Right kidney (tissue), 1 donor: ENCODE measurements at regions not wholly inside any gene's neighbourhood (a gene's known extent, or its start where the extent isn't known, plus 50 kb on each side); places are given as distances from the start of the nearest gene placed in this dataset.
"Not testable (repeated sequence)": the region's sequence is repeated elsewhere in the genome, so short reads cannot be mapped to it uniquely, and the experiment has no call there.

Experiments used
- DNase-seq: peaks from one replicate; pipeline ENCODE4 v3.0.0-alpha.2; 2016

DNA sequence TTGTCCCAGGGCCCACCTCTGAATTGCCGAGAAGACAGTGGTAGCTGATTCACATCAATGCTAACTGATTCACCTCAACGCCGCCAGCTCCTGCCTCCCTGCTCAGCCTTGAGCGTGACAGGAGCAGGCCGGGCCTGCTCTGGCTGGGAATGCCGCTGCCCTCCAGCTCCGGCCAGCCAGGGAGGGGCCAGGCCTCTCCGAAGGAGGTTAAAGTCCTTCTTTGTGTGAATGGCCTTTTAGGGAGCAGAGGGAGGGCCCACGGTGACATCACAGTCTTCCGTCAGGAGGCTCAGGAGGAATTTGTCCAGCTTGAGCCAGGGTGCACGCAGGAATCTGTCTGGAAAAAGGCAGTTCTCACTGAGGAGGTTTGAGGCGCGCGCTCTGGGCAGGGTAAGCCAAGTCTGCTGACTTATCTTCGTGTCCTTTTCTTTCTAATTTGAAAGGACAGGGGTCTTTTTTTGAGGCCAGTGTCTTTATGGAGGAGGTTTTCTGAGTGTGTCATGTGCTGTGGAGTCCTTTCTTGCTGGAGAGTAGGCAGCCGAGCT is 82.7 kb downstream of the C9orf152 start:
- peak; percentile 67 for DNase-seq

DNA sequence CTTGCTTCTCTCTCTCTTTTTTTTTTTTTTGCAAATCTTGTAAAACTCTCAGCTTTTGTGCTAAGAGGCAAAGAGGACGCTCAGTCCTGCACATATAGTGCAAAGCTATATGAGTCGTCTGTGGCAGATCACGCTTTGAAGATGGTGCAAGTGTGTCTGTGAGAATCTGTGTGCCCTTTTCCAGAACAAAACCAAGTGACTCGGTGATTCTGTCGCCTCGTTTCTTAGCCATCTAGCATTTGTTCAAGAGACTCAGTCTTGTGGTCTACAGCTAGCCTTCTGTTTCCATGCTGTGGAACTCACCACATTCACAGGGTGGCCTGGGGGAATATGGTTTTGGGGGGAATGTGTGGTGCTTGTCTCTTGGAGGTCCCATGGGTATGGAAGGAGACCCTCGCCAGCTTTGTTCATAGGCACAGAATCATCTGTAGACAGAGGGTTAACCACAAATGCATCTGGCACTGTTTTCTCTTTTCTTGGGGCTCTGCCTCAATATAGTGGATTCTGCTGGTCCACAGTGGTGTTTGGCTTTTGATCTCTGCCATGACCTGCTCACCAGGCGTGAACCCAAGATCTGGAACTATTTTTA is 82.1 kb downstream of the C9orf152 start:
- no peak for DNase-seq

DNA sequence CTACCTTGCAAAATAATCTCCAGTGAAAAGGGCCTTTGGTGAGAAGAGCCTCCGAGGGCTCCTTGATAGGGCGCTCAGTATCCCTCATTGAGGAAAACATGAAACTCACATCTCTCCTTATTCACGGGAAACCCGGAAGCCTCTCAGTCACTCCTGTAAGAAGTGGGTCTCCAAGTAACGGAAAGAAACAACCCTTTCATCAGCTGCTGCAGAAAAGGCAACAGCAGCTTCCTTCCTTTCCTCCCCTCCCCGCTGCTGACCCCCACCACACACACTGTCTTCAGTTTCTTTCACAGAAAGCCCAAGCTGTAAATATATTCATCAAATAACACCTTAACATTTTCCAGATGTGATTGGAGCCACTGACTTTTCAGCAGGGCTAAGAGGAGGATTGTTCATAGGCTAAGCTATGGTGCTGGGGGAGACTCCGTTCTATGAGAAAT is 81.4 kb downstream of the C9orf152 start:
- DNase-seq: peak; percentile 55

DNA sequence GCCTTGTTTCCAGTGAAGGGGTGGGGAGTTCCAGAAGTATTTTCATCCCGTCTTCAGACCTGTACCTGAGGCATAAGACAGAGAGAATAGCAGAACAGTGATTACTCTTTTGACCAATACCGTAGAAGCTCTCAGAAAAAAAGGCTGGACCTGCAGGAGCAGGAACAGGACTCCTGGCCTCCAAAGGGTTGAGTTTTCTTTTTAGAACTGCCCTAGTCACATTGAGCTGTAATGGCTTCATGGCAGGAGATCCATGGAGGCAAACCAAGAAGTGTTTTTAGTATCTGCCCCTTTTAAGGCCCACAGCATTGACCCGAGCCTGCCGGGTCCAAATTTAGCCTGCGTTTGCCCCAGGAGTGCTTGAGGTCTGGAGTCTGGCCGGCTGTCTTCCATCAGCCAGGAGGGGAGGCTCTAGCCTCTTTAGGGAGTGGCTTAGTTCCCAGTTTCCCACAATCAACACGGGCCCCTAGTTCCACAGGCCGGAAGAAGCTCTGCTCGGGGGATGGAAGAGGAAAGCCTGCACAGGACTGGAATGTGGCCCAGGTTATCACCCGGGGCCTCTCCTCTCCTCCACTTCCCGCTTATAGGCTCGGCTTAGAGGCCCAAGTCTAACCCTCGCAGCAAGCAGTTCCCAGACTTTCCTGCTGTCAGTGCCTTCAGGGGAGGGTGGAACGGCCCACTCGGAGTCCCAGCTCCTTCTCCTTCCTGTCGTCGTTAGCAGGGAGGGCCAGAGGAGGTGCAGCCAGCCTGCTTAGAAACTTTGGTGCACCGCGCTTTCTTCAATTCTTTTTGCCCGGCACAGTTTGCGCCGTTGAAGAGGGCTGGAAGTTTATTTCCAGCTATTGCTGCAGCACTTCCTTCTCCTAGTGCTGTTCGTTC is 80.7 kb downstream of the C9orf152 start:
- peak; percentile 71 for DNase-seq

DNA sequence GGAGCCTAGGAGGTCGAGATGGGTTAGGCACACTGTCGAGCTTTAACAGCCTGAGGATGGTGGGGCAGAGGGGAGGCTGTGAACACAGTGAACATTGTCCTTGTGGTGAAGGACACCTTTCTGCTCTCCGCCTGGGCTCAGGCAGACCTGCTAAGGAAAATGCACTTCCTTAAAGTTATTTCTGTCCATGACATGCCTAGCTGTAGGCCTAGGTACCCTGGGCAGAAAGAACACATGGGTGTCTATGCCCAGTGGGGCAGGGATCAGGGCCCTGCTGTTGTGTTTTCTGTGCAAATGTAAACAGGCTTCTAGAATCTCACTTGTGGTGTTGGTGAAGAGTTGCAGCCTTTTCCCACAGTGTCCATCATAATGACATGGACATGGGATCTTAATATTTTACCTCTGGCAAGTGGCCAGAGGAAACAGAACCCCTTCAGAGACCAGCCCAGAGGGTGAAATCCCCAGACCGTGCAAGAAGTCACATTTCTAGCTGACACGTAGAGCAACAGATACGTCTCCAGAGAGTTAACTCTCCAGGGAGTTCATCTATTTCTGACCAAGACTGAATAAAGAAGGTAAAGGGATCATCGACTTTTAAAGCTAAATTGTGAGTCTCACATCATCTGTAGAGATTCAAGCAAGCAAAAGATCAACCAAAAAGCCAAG is 79.2 kb downstream of the C9orf152 start:
- no peak for DNase-seq

DNA sequence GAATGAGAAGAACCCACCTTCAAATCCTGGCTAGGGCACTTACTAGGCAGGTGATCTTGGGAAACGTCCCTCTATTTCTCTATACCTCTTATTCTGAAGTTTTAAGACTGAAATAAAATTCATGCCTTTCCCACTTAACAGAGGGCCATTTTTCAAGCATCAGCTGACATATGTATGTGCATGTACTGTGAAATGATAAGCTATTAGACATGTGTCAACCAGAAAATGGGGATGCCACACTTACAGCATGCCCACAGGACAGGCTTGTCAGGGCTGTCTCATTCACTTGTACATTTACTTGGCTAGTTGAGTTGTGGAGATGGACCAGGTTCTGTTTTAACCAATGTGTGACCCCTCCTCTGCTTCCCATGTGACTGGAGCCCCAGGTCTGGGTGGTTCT is 78.5 kb downstream of the C9orf152 start:
- no peak for DNase-seq

DNA sequence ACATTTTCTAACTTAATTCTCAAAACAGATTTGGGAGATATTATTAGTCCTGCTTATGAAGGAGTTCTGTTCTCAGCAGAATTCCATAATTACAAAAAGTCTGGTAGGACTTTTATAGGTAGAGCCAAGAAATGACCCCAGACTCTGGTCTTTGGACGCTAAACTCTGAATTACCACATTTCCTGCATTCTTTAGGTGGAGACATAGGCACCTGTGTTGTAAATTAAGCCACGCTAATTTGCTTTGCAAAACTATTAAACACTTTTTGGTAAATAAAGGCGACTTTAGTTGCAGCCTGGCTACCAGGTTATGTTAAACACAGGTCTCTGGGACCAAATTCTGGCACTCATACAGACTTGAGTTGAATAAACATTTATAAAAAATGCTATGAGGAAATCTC is 77.7 kb downstream of the C9orf152 start:
- no peak for DNase-seq

DNA sequence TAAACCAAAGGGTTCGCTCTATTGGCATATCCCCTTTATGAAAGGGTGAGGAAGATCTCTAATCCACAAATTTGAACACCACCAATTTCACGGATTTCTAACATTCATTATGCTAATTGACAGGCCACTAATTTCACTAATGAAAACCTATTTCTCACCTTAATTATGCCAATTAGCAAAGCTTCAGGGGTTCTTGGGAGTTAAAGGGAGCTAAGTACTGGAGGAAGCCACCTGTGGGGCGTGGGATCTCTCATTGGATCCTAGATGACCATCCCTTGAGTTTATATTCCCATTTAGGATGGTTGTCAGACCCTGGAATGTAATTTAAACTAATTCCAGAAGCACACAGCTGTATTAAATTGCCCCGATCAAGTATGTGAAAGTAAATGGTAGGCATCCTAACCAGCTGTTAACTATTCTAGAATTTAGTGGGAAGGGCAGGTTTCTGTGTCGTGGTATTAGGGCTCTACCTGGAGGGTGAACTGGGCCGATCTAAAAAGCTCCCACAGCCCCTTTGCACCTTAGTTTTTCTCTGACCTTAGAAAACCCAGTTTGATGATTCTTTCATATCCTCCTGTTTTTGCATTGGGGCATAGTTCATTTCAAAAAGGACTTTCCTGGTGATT is 77.1 kb downstream of the C9orf152 start:
- no peak for DNase-seq

DNA sequence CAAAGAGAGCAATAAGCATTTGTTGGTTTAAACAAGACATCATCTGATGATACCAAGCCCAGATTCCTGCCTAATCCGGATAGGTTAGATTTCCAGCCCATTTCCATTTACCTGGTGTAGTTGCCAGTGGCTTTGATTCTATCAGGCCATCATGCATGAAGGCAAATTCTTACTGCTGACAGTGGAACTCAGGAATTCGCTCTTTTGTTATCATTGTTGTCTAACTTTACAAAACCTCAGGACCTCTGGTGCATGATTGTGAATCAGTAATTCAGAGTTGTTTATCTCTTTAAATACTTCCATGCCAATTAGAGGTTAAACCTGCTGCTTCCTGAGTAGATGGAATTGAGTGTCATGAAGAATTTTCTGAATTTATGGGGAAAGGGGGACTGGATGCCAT is 76.5 kb downstream of the C9orf152 start:
- DNase-seq: no peak

DNA sequence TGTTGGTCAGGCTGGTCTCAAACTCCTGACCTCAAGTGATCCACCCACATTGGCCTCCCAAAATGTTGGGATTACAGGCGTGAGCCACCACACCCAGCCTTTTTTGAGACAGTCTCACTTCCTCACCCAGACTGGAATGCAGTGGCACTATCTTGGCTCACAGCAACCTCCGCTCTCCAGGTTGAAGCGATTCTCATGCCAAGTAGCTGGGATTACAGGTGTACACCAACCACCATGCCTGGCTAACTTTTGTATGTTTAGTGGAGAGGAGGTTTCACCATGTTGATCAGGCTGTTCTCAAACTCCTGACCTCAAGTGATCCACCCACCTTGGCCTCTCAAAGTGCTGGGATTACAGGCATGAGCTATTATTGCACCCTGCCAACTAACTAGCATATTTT is 75.4 kb downstream of the C9orf152 start:
- not testable (repeated sequence) for DNase-seq

DNA sequence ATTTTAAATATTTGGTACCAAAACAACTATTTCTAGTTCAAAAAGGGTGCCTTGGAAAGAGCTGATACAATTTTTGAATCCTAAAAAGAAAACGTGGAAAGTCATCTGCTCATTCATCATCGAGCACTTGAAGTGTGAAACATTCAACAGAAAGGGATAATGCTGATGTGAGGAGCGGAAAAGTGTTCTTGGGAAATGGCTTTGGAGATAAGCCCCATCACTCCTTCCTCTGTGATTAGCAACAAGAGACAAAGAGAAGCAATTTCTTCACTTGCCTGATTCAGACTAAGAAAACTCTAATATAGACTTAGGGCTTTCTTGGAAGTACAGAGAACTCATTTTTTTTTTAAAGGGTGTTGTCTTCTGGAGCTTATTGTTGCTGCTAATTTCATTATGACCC is 74.9 kb downstream of the C9orf152 start:
- DNase-seq: no peak

DNA sequence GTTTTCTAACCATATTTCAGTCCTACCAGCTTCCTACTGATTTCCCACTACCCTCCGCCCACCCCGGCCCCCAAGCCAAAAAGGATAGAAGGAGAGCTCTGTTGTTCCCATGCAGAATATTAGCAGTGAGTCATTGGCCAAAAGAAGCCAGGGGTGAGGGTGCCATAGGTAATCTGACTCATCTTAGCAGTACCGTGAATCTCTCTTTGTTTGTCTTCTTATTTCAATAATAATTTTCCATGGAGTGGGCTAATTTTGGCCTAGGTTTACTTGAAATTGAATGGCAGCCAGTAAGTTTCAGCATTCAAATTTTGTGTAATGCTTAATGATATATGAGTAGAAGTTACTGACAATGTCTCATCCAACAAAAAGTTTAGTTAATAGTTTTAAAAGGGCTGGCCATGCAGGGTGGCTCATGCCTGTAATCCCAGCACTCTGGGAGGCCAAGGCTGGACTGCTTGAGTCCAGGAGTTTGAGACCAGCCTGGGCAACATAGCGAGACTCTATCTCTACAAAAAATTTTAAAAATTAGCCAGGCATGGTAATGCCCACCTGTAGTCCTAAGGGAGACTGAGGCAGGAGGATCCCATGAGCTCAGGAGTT is 74.2 kb downstream of the C9orf152 start:
- no peak for DNase-seq

DNA sequence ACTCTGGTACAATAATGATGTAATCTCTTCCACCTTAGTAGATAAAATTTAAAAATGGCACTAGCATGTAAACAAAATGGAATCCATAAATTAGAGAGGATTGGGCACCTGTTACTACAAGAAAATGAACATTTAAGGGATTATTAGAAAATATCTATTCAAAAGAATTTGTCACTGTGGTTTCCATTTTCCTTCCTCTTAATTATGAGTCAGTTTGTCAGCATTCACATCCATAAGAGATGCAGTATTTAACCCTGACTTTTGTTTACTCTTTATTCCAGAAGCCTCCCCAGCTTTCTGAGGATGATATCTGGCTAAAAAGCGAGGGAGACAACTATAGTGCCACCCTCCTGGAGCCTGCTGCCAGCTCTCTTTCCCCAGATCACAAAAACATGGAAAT is 72.1 kb downstream of the C9orf152 start:
- no peak for DNase-seq

DNA sequence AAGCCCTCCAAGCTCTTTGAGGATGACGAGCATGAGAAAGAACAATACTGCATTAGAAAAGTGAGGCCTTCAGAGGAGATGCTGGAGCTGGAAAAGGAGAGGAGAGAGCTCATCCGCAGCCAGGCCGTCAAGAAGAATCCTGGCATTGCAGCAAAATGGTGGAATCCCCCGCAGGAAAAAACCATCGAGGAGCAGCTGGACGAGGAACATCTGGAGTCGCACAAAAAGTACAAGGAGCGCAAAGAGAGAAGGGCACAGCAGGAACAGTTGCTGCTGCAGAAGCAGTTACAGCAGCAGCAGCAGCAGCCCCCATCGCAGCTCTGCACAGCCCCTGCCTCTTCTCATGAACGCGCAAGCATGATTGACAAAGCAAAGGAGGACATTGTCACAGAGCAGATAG is 71.2 kb downstream of the C9orf152 start:
- DNase-seq: no peak

DNA sequence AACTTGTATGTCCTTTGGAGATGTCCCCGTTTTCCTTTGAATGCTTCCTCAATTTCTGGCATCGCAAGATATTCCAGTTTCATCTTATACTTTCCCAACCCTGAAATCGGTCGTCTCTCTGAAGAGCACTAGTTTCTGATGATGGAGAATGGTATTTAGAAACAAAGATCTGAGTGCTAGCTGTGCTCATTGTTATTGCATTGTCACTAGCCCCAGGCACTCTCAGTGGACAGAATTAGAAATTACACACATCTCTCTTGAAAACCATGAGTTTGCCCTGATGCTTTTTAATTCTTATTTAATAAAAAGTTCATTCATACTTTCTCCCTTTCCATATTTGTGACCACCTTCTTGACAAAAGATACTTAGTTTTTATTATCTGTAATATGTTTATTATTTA is 67.7 kb downstream of the C9orf152 start:
- no peak for DNase-seq

DNA sequence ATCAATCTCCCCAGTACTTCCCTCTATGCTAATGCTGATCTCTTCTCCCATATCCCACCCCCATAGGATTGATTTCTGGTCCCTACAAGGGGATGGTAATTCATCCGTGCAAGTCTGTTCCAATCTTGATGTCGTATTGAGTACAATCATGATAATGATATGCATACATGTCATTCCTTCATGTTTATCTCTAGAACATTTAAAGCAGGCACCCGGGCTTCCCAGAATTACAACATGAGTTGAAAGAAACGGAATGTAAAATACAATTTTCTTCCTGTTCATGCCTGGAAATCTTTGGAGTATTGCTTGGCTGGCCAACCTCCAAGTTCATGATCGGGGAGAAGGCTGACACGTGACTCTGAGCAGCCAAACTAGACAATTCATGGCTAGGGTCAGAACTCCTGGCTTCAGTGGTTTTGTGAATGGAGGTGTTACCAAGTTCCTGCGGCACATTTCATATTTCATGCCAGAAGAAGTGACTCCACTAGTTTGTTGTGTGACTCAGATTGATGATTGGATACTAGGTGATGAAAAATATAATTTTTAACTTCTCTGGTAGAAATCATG is 66.6 kb downstream of the C9orf152 start:
- no peak for DNase-seq

DNA sequence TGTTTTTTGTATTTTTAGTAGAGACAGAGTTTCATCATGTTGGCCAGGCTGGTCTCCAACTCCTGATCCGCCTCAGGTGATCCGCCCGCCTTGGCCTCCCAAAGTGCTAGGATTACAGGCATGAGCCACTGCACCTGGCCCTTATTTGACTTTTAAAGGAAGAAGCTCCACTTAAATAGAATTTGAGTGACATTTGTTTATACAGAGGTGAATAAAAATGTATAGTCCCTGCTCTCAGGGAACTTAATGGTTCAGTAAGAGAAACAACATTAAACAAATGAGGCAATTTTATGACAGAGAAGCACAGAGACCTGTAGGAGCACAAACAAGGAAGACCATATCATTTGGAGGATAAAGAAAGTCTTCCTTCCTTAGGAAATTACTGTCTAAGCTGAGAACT is 65.7 kb downstream of the C9orf152 start:
- no peak for DNase-seq

DNA sequence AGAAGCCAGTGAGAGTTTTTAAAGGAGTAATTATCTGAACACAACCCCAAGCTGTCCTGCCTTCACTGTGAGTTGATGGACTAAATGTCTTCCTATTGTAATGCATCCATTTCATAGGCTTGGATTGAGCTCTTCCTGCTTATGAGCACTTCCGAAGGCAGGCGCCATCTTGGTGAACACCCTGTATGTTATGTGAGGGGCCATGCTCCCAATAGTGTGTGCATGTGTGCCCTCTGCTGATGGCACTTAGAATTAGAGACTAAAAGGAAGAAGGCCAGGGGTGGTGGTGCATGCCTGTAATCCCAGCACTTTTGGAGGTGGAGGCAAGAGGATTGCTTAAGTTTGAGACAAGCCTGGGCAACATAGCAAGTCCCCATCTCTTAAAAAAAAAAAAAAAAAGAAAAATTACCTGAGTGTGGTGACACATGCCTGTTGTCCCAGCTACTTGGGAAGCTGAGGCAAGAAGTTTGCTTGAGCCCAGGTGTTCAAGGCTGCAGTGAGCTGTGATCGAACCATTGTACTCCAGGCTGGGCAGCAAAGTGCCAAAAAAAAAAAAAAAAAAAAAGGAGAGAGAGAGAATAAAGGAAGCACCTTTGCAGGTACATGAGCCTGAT is 65.0 kb downstream of the C9orf152 start:
- DNase-seq: no peak

DNA sequence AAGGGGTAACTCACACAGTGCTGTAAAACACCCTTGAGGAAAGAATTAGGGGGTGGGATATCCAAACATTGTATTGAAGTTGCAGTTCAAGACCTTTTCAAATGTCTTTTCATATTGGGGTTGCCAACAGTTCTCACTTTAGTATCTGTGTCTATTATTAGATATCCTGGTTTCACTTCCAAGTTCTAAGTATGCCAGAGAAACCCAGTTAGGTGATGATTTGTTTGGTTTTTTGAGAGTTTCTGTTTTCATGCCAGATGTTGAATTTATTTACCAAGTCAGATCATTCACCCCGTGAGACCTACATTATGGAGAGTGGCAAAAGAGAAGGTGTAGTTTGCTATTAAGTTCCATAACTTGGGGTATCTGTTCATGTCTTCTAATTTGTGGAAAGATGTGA is 64.5 kb downstream of the C9orf152 start:
- no peak for DNase-seq

DNA sequence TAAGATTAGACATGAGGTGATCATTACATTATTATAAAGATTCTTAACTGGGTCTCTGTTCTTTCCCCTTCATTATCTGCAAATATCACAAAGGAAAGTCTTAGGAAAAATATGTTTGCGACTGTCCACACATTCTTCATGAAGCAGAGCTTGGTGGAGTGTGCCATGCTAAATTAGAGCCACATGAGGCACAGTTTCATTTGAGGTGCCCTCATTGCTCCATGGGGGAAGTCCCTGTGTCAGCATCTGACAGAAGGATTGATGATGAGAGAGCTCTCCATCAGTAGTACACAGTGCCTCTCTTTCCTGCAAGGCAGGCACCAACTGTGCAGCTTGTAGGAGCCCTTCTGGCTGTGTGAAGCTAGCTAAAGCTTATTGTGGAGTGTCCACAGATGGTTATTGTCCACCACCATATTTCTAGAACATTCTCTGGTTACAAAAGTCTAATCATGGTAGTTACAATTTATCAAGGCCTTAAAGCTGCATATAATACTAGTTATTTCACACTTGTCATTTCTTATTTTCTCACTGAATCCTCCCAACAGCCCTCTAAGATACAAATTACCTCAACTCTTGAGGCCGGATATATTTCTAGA is 63.9 kb downstream of the C9orf152 start:
- no peak for DNase-seq

DNA sequence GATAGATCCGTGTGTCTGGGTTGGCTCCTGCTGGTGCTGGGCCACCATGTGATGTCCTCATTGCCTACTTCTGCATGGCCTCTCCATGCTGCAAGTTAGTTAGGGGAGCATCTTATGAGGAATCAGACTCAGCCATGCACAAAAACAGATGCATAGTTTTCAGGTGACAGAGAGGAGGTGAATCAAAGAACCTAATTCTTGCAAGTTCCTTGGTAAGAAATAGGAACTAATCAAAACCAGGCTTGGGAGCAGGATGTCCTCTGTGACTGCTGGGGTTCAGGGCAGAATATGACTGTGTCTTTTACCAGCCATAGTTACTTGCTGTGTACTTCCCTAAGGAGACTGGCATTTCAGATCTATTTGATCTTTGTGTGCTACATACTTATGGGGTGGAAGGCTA is 61.6 kb downstream of the C9orf152 start:
- DNase-seq: no peak
